WTC11 (cell line): ENCODE measurements at regions not wholly inside any gene's neighbourhood (a gene's known extent, or its start where the extent isn't known, plus 50 kb on each side); places are given as distances from the start of the nearest gene placed in this dataset.

Experiments used
- ARID4B ChIP-seq: sonication (generic); formaldehyde crosslinking; IDR thresholded peaks from 2 replicates; pipeline ENCODE4 v1.8.0; 2023; ENCODE audit warnings: missing genetic modification reagents, mild to moderate bottlenecking, borderline replicate concordance
- ATF6 ChIP-seq: sonication (generic); formaldehyde crosslinking; IDR thresholded peaks from 2 replicates; pipeline ENCODE4 v1.8.1; 2023; ENCODE audit warnings: mild to moderate bottlenecking, missing genetic modification reagents
- CREB1 ChIP-seq: sonication (generic); formaldehyde crosslinking; IDR thresholded peaks from 2 replicates; pipeline ENCODE4 v1.8.0; 2023; ENCODE audit warnings: mild to moderate bottlenecking, missing genetic modification reagents
- CTCF ChIP-seq: fragments of 200-600 bp; IDR thresholded peaks from 2 replicates; pipeline ENCODE4 v1.8.0; 2022; ENCODE audit warnings: antibody characterized with exemption
- ETV6 ChIP-seq: sonication (generic); formaldehyde crosslinking; IDR thresholded peaks from 2 replicates; pipeline ENCODE4 v1.8.1; 2022; ENCODE audit warnings: mild to moderate bottlenecking, missing genetic modification reagents
- FOXJ3 ChIP-seq: sonication (generic); formaldehyde crosslinking; IDR thresholded peaks from 2 replicates; pipeline ENCODE4 v1.9.0; 2021; ENCODE audit warnings: missing genetic modification reagents, mild to moderate bottlenecking, borderline replicate concordance
- JUN ChIP-seq: sonication (generic); formaldehyde crosslinking; IDR thresholded peaks from 2 replicates; pipeline ENCODE4 v1.8.0; 2023; ENCODE audit warnings: mild to moderate bottlenecking, missing genetic modification reagents
- KAT7 ChIP-seq: sonication (generic); formaldehyde crosslinking; IDR thresholded peaks from 2 replicates; pipeline ENCODE4 v1.8.1; 2023; ENCODE audit warnings: missing genetic modification reagents, mild to moderate bottlenecking, borderline replicate concordance
- MLX ChIP-seq: sonication (generic); formaldehyde crosslinking; IDR thresholded peaks from 2 replicates; pipeline ENCODE4 v1.8.1; 2023; ENCODE audit warnings: mild to moderate bottlenecking, missing genetic modification reagents, moderate library complexity
- NFYB ChIP-seq: sonication (generic); formaldehyde crosslinking; conservative IDR thresholded peaks from 2 replicates; pipeline ENCODE4 v1.8.0; 2022; ENCODE audit warnings: low read depth, missing genetic modification reagents
- TCF7 ChIP-seq: sonication (generic); formaldehyde crosslinking; IDR thresholded peaks from 2 replicates; pipeline ENCODE4 v1.8.0; 2022; ENCODE audit warnings: mild to moderate bottlenecking, low read depth, missing genetic modification reagents, moderate library complexity
- ZNF219 ChIP-seq: sonication (generic); formaldehyde crosslinking; IDR thresholded peaks from 2 replicates; pipeline ENCODE4 v1.8.0; 2023; ENCODE audit warnings: missing genetic modification reagents, mild to moderate bottlenecking, borderline replicate concordance
- ZNF512 ChIP-seq: sonication (generic); formaldehyde crosslinking; IDR thresholded peaks from 2 replicates; pipeline ENCODE4 v1.8.1; 2022; ENCODE audit warnings: missing genetic modification reagents, borderline replicate concordance

GRCh38 chr1:94650301-94650700 is 108.7 kb upstream of the F3 start:
- TF ChIP-seq CTCF, result no peak
- TF ChIP-seq JUN, result no peak
- no peak for TF ChIP-seq ZNF512 (CRISPR knock-in tag)
- TF ChIP-seq NFYB (CRISPR knock-in tag), result no peak
- no peak for TF ChIP-seq ZNF219 (CRISPR knock-in tag)
- TF ChIP-seq ATF6, result no peak
- TF ChIP-seq MLX (CRISPR knock-in tag), result no peak
- no peak for TF ChIP-seq ETV6 (CRISPR knock-in tag)
- no peak for TF ChIP-seq FOXJ3 (CRISPR knock-in tag)
- TF ChIP-seq CREB1 (CRISPR knock-in tag), result no peak
- no peak for TF ChIP-seq TCF7 (CRISPR knock-in tag)
- TF ChIP-seq KAT7, result no peak
- TF ChIP-seq ARID4B (CRISPR knock-in tag), result no peak
